Mucosa of stomach (tissue), 1 donor: ENCODE measurements at regions not wholly inside any gene's neighbourhood (a gene's known extent, or its start where the extent isn't known, plus 50 kb on each side); places are given as distances from the start of the nearest gene placed in this dataset.
"Not testable (repeated sequence)": the region's sequence is repeated elsewhere in the genome, so short reads cannot be mapped to it uniquely, and the experiment has no call there.

Experiments used
- H3K27me3 ChIP-seq: one replicate; pipeline ENCODE4 v1.7.0; 2013; ENCODE audit warnings: mild to moderate bottlenecking, low read length; ENCODE audit not compliant: control insufficient read depth, insufficient read depth
- H3K36me3 ChIP-seq: one replicate; pipeline ENCODE4 v1.7.0; 2013; ENCODE audit warnings: low read length; ENCODE audit not compliant: control insufficient read depth, insufficient read depth
- H3K4me1 ChIP-seq: one replicate; pipeline ENCODE4 v1.7.0; 2013; ENCODE audit warnings: mild to moderate bottlenecking, low read length; ENCODE audit not compliant: control insufficient read depth, insufficient read depth
- H3K4me3 ChIP-seq: one replicate; pipeline ENCODE4 v1.7.0; 2013; ENCODE audit warnings: low read length
- H3K9ac ChIP-seq: one replicate; pipeline ENCODE4 v1.7.0; 2013; ENCODE audit warnings: mild to moderate bottlenecking, low read length, moderate library complexity
- H3K9me3 ChIP-seq: one replicate; pipeline ENCODE4 v1.7.0; 2013; ENCODE audit warnings: mild to moderate bottlenecking, low read length, moderate library complexity; ENCODE audit not compliant: control insufficient read depth
- donor health status: Pancreatic carcinoma.

GRCh38 chr4:74505355-74505978, 60.5 kb downstream of the AREG start:
- H3K4me1 ChIP-seq, H3K36me3 ChIP-seq, H3K9me3 ChIP-seq, H3K27me3 ChIP-seq, H3K9ac ChIP-seq: not testable (repeated sequence)
- H3K4me3 ChIP-seq, result peak overlapping the region; percentile 33

GRCh38 chr4:74509363-74509762, 64.4 kb downstream of the AREG start:
- H3K4me3 ChIP-seq, H3K36me3 ChIP-seq, H3K9ac ChIP-seq, H3K9me3 ChIP-seq, H3K4me1 ChIP-seq, H3K27me3 ChIP-seq: not testable (repeated sequence)

GRCh38 chr4:74516303-74516702, 71.4 kb downstream of the AREG start:
- no peaks in the 10 kb centered on the region for H3K36me3 ChIP-seq
- H3K27me3 ChIP-seq, result no peaks in the 10 kb centered on the region
- no peak overlapping the region for H3K9ac ChIP-seq
- no peak overlapping the region for H3K4me3 ChIP-seq
- no peaks in the 10 kb centered on the region for H3K4me1 ChIP-seq
- no peaks in the 10 kb centered on the region for H3K9me3 ChIP-seq

- Histone ChIP-seq H3K9me3 (no peaks in the 10 kb centered on the region), H3K36me3 (no peaks in the 10 kb centered on the region), H3K9ac (no peak overlapping the region), H3K27me3 (no peaks in the 10 kb centered on the region), H3K4me3 (no peak overlapping the region), H3K4me1 (no peaks in the 10 kb centered on the region)
Measured at GRCh38 chr4:74517996-74518395, 73.1 kb downstream of the AREG start.

- no peaks in the 10 kb centered on the region for H3K9me3 ChIP-seq
- no peaks in the 10 kb centered on the region for H3K27me3 ChIP-seq
- H3K9ac ChIP-seq, result no peak overlapping the region
- no peaks in the 10 kb centered on the region for H3K36me3 ChIP-seq
- no peaks in the 10 kb centered on the region for H3K4me1 ChIP-seq
- no peak overlapping the region for H3K4me3 ChIP-seq
Measured at GRCh38 chr4:74522251-74522991, 77.5 kb downstream of the AREG start.

- no peaks in the 10 kb centered on the region for H3K27me3 ChIP-seq
Measured at GRCh38 chr4:74523096-74523495, 78.2 kb downstream of the AREG start.

GRCh38 chr4:74524985-74525384, 80.0 kb downstream of the AREG start:
- no peak overlapping the region for H3K9ac ChIP-seq
- no peaks in the 10 kb centered on the region for H3K9me3 ChIP-seq
- H3K36me3 ChIP-seq, result no peaks in the 10 kb centered on the region
- no peaks in the 10 kb centered on the region for H3K27me3 ChIP-seq
- H3K4me3 ChIP-seq, result no peak overlapping the region
- no peaks in the 10 kb centered on the region for H3K4me1 ChIP-seq

More at GRCh38 chr4:74523096-74523495, 78.2 kb downstream of the AREG start:
- no peaks in the 10 kb centered on the region for H3K4me1 ChIP-seq
- H3K36me3 ChIP-seq, result no peaks in the 10 kb centered on the region
- H3K4me3 ChIP-seq, result no peak overlapping the region
- no peaks in the 10 kb centered on the region for H3K9me3 ChIP-seq
- H3K9ac ChIP-seq, result no peak overlapping the region

- Histone ChIP-seq H3K27me3 (no peaks in the 10 kb centered on the region), H3K9ac (no peak overlapping the region), H3K9me3 (no peaks in the 10 kb centered on the region), H3K36me3 (no peaks in the 10 kb centered on the region), H3K4me1 (peaks cover 4% of the 10 kb centered on the region), H3K4me3 (no peak overlapping the region)
Measured at GRCh38 chr4:74527049-74527448, 82.1 kb downstream of the AREG start.

GRCh38 chr4:74528178-74528577, 83.2 kb downstream of the AREG start:
- no peak overlapping the region for H3K4me3 ChIP-seq
- no peaks in the 10 kb centered on the region for H3K9me3 ChIP-seq
- H3K36me3 ChIP-seq, result no peaks in the 10 kb centered on the region
- no peak overlapping the region for H3K9ac ChIP-seq
- no peaks in the 10 kb centered on the region for H3K27me3 ChIP-seq
- H3K4me1 ChIP-seq, result peaks cover 7% of the 10 kb centered on the region

- no peaks in the 10 kb centered on the region for H3K9me3 ChIP-seq
Measured at GRCh38 chr4:74529284-74530041, 84.5 kb downstream of the AREG start.

GRCh38 chr4:74531963-74532794, 87.2 kb downstream of the AREG start:
- H3K27me3 ChIP-seq, result no peaks in the 10 kb centered on the region
- peaks cover 17% of the 10 kb centered on the region for H3K4me1 ChIP-seq
- no peak overlapping the region for H3K4me3 ChIP-seq
- H3K9ac ChIP-seq, result no peak overlapping the region
- H3K36me3 ChIP-seq, result no peaks in the 10 kb centered on the region
- H3K9me3 ChIP-seq, result no peaks in the 10 kb centered on the region

More at GRCh38 chr4:74529284-74530041, 84.5 kb downstream of the AREG start:
- Histone ChIP-seq H3K4me1 (peaks cover 11% of the 10 kb centered on the region), H3K9ac (no peak overlapping the region), H3K36me3 (no peaks in the 10 kb centered on the region), H3K27me3 (no peaks in the 10 kb centered on the region), H3K4me3 (no peak overlapping the region)
